K562 (cell line): ENCODE measurements at regions not wholly inside any gene's neighbourhood (a gene's known extent, or its start where the extent isn't known, plus 50 kb on each side); places are given as distances from the start of the nearest gene placed in this dataset.

Source experiments
- ATAC-seq: fragments of 200-7000 bp; cut with Tn5 transposase; 3 replicates; pipeline ENCODE4 v1.9.1; 2020; ENCODE audit warnings: moderate library complexity
- BruUV-seq: library from RNA; stranded (reverse); fragments of 400-500 nt; replicated peaks from 2 replicates; lab custom pipeline; 2021; lab: Mats Ljungman, UMichigan
- CTCF ChIA-PET: fragments of 300-600 bp; formaldehyde crosslinking; extraction: SDS; loops from one replicate; lab custom pipeline; 2021; ENCODE audit warnings: low intra/inter-chr PET ratio; lab: Yijun Ruan, JAX
- POLR2A ChIA-PET: fragments of 300-600, 350-650 bp; sonication (Branson Sonifier 250); formaldehyde crosslinking; extraction: SDS; loops from one replicate; lab custom pipeline; 2021; ENCODE audit warnings: antibody characterized with exemption, inconsistent platforms; lab: Yijun Ruan, JAX
- DNase-seq, 4 experiments: peaks; one replicate each; pipeline versions ENCODE4 v3.0.0 to v3.0.0-alpha.2; 2011 to 2018; ENCODE audit warnings: low spot score in 3 of 4, mixed read lengths in 3 of 4; ENCODE audit errors: extremely low read depth in 1 of 4
- FAIRE-seq: peaks from 2 replicates; lab custom pipeline; 2011; peaks lifted over from hg19 to GRCh38; lab: Jason Lieb, UNC
- H2AFZ ChIP-seq: 2 replicates; pipeline ENCODE4 v1.6.0; 2011; ENCODE audit warnings: low read depth, low read length, control low read depth, inconsistent platforms
- H3K27ac ChIP-seq: fragments of 200-600 bp; 3 replicates; pipeline ENCODE4 v1.8.0; 2011; ENCODE audit warnings: low read depth, mild to moderate bottlenecking, control low read depth, inconsistent platforms, low read length, moderate library complexity, mixed read lengths; ENCODE audit errors: extremely low read depth
- H3K27me3 ChIP-seq, 2 experiments: fragments of 300-600 bp in 1 of 2; 2 replicates in 1 of 2; 3 replicates in 1 of 2; pipeline versions ENCODE4 v1.6.0 to v1.8.0; 2011; ENCODE audit warnings: inconsistent platforms in 2 of 2, low read length in 2 of 2, mild to moderate bottlenecking in 1 of 2, mixed read lengths in 1 of 2, moderate library complexity in 1 of 2; ENCODE audit not compliant: control insufficient read depth in 2 of 2, insufficient read depth in 2 of 2
- H3K36me3 ChIP-seq: fragments of 300-600 bp; 3 replicates; pipeline ENCODE4 v1.8.0; 2011; ENCODE audit warnings: mild to moderate bottlenecking, low read length, inconsistent platforms; ENCODE audit not compliant: control insufficient read depth, insufficient read depth
- H3K4me1 ChIP-seq, 2 experiments: fragments of 200-600 bp in 1 of 2; replicated peaks in 1 of 2; 2 replicates in 1 of 2; 3 replicates in 1 of 2; pipeline versions ENCODE4 v1.5.1 to v1.8.0; 2011; ENCODE audit warnings: inconsistent platforms in 2 of 2, low read length in 2 of 2, mild to moderate bottlenecking in 1 of 2, mixed read lengths in 1 of 2, moderate library complexity in 1 of 2; ENCODE audit not compliant: control insufficient read depth in 2 of 2, insufficient read depth in 2 of 2
- H3K4me2 ChIP-seq: 2 replicates; pipeline ENCODE4 v1.6.1; 2011; ENCODE audit warnings: low read length, control low read depth, inconsistent platforms, mixed read lengths; ENCODE audit not compliant: insufficient read depth
- H3K4me3 ChIP-seq: fragments of 200-600 bp; sonication (generic), shearing (Covaris generic); 2 replicates; pipeline ENCODE4 v1.5.1; 2016; ENCODE audit warnings: control low read depth, inconsistent platforms
- H3K79me2 ChIP-seq: fragments of 200-600 bp; 3 replicates; pipeline ENCODE4 v1.8.0; 2011; ENCODE audit warnings: low read length, inconsistent platforms; ENCODE audit not compliant: control insufficient read depth, insufficient read depth
- H3K9ac ChIP-seq, 2 experiments: 2 replicates each; pipeline versions ENCODE4 v1.6.0 to v1.6.1; 2011; ENCODE audit warnings: low read depth in 2 of 2, low read length in 2 of 2, control low read depth in 1 of 2, inconsistent platforms in 1 of 2, mild to moderate bottlenecking in 1 of 2, mixed read lengths in 1 of 2; ENCODE audit not compliant: insufficient read depth in 1 of 2
- H3K9me1 ChIP-seq: one replicate; pipeline ENCODE4 v1.6.0; 2011; ENCODE audit warnings: inconsistent platforms, mild to moderate bottlenecking, low read length, moderate library complexity; ENCODE audit not compliant: control insufficient read depth, insufficient read depth
- H3K9me3 ChIP-seq: replicated peaks from 2 replicates; pipeline ENCODE4 v1.5.1; 2011; ENCODE audit warnings: low read depth, low read length, inconsistent platforms; ENCODE audit not compliant: control insufficient read depth, insufficient read depth
- H4K20me1 ChIP-seq: replicated peaks from 2 replicates; pipeline ENCODE4 v1.6.1; 2011; ENCODE audit warnings: low read length, inconsistent platforms, mixed read lengths; ENCODE audit not compliant: control insufficient read depth, insufficient read depth
- ARID1B ChIP-seq: fragments of 450-650 bp; IDR thresholded peaks from 2 replicates; pipeline ENCODE4 v1.6.1; 2016; ENCODE audit warnings: antibody characterized with exemption, mild to moderate bottlenecking, inconsistent platforms
- E2F6 ChIP-seq, 2 experiments: IDR thresholded peaks; 2 replicates each; pipeline ENCODE4 v1.6.1; 2011; ENCODE audit warnings: borderline replicate concordance in 1 of 2, control low read depth in 1 of 2, low read depth in 1 of 2, low read length in 1 of 2, mild to moderate bottlenecking in 1 of 2, mixed read lengths in 1 of 2, moderate library complexity in 1 of 2; ENCODE audit not compliant: insufficient read depth in 1 of 2, insufficient read length in 1 of 2, poor library complexity in 1 of 2, severe bottlenecking in 1 of 2; ENCODE audit errors: extremely low read depth in 1 of 2
- ELK1 ChIP-seq: sonication (generic); formaldehyde crosslinking; IDR thresholded peaks from 2 replicates; pipeline ENCODE4 v1.8.1; 2022; ENCODE audit warnings: missing genetic modification reagents
- EWSR1 ChIP-seq: fragments of 450-650 bp; IDR thresholded peaks from 2 replicates; pipeline ENCODE4 v1.6.1; 2018; ENCODE audit warnings: borderline replicate concordance, mild to moderate bottlenecking, low read depth, moderate library complexity; ENCODE audit not compliant: partially characterized antibody
- ID3 ChIP-seq, 2 experiments: fragments of 250-450 bp in 1 of 2; fragments of 450-650 bp in 1 of 2; sonication (Bioruptor Pico) in 1 of 2; IDR thresholded peaks; 2 replicates each; pipeline versions ENCODE4 v1.6.1 to v1.8.0; 2016 to 2021; ENCODE audit warnings: mild to moderate bottlenecking in 2 of 2, moderate library complexity in 2 of 2, missing compliant biosample characterization in 1 of 2, missing genetic modification characterization in 1 of 2
- MNT ChIP-seq, 2 experiments: fragments of 450-650 bp; conservative IDR thresholded peaks; 2 replicates each; pipeline ENCODE4 v1.6.1; 2017; ENCODE audit warnings: mild to moderate bottlenecking in 2 of 2, moderate library complexity in 2 of 2
- THAP7 ChIP-seq: fragments of 250-450 bp; sonication (Bioruptor Pico); IDR thresholded peaks from 2 replicates; pipeline ENCODE4 v1.5.0; 2021
- ZKSCAN3 ChIP-seq: fragments of 250-450 bp; sonication (Bioruptor Pico); IDR thresholded peaks from 2 replicates; pipeline ENCODE4 v1.4.0; 2020
- ZNF586 ChIP-seq: fragments of 450-650 bp; formaldehyde crosslinking; conservative IDR thresholded peaks from 2 replicates; pipeline ENCODE4 v1.4.0; 2020; ENCODE audit warnings: mild to moderate bottlenecking, moderate library complexity
- WGBS: fragments of 100-300 bp; shearing (Covaris generic); methylation state at CpG from one replicate; pipeline ENCODE4 v1.1.6; 2016; ENCODE audit warnings: low coverage, mixed read lengths; ENCODE audit not compliant: insufficient coverage; ENCODE audit errors: missing lambda C conversion rate; 5-methylcytosine and 5-hydroxymethylcytosine counted together
- in situ Hi-C: fragments of 300-500 bp; cut with MboI; formaldehyde crosslinking; loops from 4 replicates; pipeline ENCODE4 v1.15.0; 2018; ENCODE audit warnings: inconsistent platforms, mixed read lengths
- intact Hi-C: fragments of 100-400 bp; cut with micrococcal nuclease; formaldehyde crosslinking; loops from 2 replicates; pipeline ENCODE4 v1.14.2; 2022

GRCh38 chr2:153818242-153818641, 53.5 kb upstream of the GALNT13 start:
- POLR2A ChIA-PET, result no interaction called here
- no peaks in the 10 kb centered on the region for H3K9me3 ChIP-seq
- no peak for ATAC-seq
- TF ChIP-seq ELK1 (no peak), ID3 (CRISPR knock-in tag; IDR thresholded peaks at IDR 0.05) (no peak), ID3 (tag; IDR thresholded peaks at IDR 0.05) (no peak)
- H3K4me3 ChIP-seq, result no peak overlapping the region
- no peaks in the 10 kb centered on the region for H3K27me3 ChIP-seq
- no peak for DNase-seq
- H3K4me2 ChIP-seq, result no peak overlapping the region
- H3K4me1 ChIP-seq, result no peaks in the 10 kb centered on the region
- no peak overlapping the region for H3K27ac ChIP-seq
- no peak overlapping the region for H2AFZ ChIP-seq
- 0% methylated on average over 6 of the region's 6 CpGs for WGBS
- BruUV-seq, result no TSS peak
- FAIRE-seq, result no peak
- CTCF ChIA-PET, result no interaction called here
- in situ Hi-C loops, result no loop called here
- no peak overlapping the region for H3K9ac ChIP-seq
- H3K9me1 ChIP-seq, result no peaks in the 10 kb centered on the region
- no peaks in the 10 kb centered on the region for H3K79me2 ChIP-seq
- no peaks in the 10 kb centered on the region for H3K36me3 ChIP-seq
- intact Hi-C loops, result no loop called here
- no peaks in the 10 kb centered on the region for H4K20me1 ChIP-seq

GRCh38 chr2:153819074-153819473, 52.6 kb upstream of the GALNT13 start:
- ATAC-seq, result no peak
- CTCF ChIA-PET, result no interaction called here
- Histone ChIP-seq H3K9me3 (no peaks in the 10 kb centered on the region), H3K9ac (no peak overlapping the region), H3K27ac (no peak overlapping the region), H4K20me1 (no peaks in the 10 kb centered on the region), H3K27me3 (no peaks in the 10 kb centered on the region), H3K4me1 (no peaks in the 10 kb centered on the region), H3K4me3 (no peak overlapping the region), H3K79me2 (no peaks in the 10 kb centered on the region), H3K9me1 (no peaks in the 10 kb centered on the region), H3K4me2 (no peak overlapping the region), H3K36me3 (no peaks in the 10 kb centered on the region), H2AFZ (no peak overlapping the region)
- WGBS, result 0% methylated on average over 1 of the region's 1 CpG
- no peak for DNase-seq
- TF ChIP-seq MNT (conservative IDR thresholded peaks at IDR 0.05) (no peak), EWSR1 (no peak), ARID1B (no peak), ZKSCAN3 (CRISPR knock-in tag) (no peak), ZNF586 (CRISPR knock-in tag) (no peak), E2F6 (IDR thresholded peaks at IDR 0.05; ENCODE audit: borderline replicate concordance in 1 of 2, extremely low read depth in 1 of 2, insufficient read depth in 1 of 2, insufficient read length in 1 of 2, low read depth in 1 of 2, low read length in 1 of 2, poor library complexity in 1 of 2, severe bottlenecking in 1 of 2) (no peak), THAP7 (no peak)
- BruUV-seq, result no TSS peak
- in situ Hi-C loops (no loop called here), intact Hi-C loops (no loop called here)
- no peak for FAIRE-seq
- POLR2A ChIA-PET, result no interaction called here
